ENCODE measurements at regions not wholly inside any gene's neighbourhood (a gene's known extent, or its start where the extent isn't known, plus 50 kb on each side); places are given as distances from the start of the nearest gene placed in this dataset.

GRCh38 chr3:20575146-20575545, 389.1 kb upstream of the SGO1 start:
- TF ChIP-seq CEBPB (IDR thresholded peaks at IDR 0.05; ENCODE audit: low read depth, low read length) (no peak), CTCF (conservative IDR thresholded peaks at IDR 0.05; ENCODE audit: low read depth, low read length) (no peak), POLR2A (IDR thresholded peaks at IDR 0.05; ENCODE audit: low read depth, low read length) (no peak), RFX5 (IDR thresholded peaks at IDR 0.05; ENCODE audit: low read depth, low read length) (no peak), BHLHE40 (IDR thresholded peaks at IDR 0.05; ENCODE audit: low read depth, low read length) (no peak)
